ENCODE measurements at regions not wholly inside any gene's neighbourhood (a gene's known extent, or its start where the extent isn't known, plus 50 kb on each side); places are given as distances from the start of the nearest gene placed in this dataset.
"Not testable (repeated sequence)": the region's sequence is repeated elsewhere in the genome, so short reads cannot be mapped to it uniquely, and the experiment has no call there.

GRCh38 chr5:120953445-120953844 is 489.3 kb downstream of the PRR16 start:
- not testable (repeated sequence) for TF ChIP-seq CTCF (IDR thresholded peaks at IDR 0.05); EZH2 (IDR thresholded peaks at IDR 0.05; ENCODE audit: borderline replicate concordance, insufficient read depth, low read depth, low read length, poor library complexity, severe bottlenecking)

Data from B cell (primary cell).